Hepatocyte (in vitro differentiated cells): ENCODE measurements at regions not wholly inside any gene's neighbourhood (a gene's known extent, or its start where the extent isn't known, plus 50 kb on each side); places are given as distances from the start of the nearest gene placed in this dataset.

Source experiments
- EZH2 ChIP-seq: fragments of 200-600 bp; sonication (generic); IDR thresholded peaks from 2 replicates; pipeline ENCODE4 v1.6.1; 2016; ENCODE audit warnings: antibody characterized with exemption, mild to moderate bottlenecking, borderline replicate concordance
- TF ChIP-seq, protein P1 (sequence below): fragments of 200-600 bp; sonication (generic); IDR thresholded peaks from 2 replicates; pipeline ENCODE4 v1.5.1; 2016; ENCODE audit warnings: antibody characterized with exemption, mild to moderate bottlenecking; ENCODE audit not compliant: poor library complexity

DNA sequence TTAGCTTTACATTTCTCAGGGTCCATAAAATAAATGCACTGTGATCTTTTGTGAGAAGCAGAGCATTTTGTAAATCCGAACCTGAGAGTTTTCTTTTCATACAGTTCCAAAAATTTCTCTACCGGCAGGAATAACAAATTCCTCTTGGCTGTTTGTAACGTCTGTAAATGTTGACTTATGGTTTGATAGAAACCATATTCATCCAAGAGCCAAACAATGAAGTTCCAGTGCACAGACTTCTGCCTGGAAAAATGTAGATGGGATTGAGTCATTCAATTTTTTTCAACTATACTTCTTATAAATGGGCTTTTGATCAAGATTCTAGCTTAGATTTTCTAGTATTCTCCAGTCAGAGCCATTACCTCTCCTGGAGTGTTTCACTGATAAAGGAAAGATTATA, 530.6 kb downstream of the TFEC start:
- TF ChIP-seq, protein P1, sequence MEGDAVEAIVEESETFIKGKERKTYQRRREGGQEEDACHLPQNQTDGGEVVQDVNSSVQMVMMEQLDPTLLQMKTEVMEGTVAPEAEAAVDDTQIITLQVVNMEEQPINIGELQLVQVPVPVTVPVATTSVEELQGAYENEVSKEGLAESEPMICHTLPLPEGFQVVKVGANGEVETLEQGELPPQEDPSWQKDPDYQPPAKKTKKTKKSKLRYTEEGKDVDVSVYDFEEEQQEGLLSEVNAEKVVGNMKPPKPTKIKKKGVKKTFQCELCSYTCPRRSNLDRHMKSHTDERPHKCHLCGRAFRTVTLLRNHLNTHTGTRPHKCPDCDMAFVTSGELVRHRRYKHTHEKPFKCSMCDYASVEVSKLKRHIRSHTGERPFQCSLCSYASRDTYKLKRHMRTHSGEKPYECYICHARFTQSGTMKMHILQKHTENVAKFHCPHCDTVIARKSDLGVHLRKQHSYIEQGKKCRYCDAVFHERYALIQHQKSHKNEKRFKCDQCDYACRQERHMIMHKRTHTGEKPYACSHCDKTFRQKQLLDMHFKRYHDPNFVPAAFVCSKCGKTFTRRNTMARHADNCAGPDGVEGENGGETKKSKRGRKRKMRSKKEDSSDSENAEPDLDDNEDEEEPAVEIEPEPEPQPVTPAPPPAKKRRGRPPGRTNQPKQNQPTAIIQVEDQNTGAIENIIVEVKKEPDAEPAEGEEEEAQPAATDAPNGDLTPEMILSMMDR: no peak
- no peak for TF ChIP-seq EZH2
